GM21515 (cell line): ENCODE measurements at regions not wholly inside any gene's neighbourhood (a gene's known extent, or its start where the extent isn't known, plus 50 kb on each side); places are given as distances from the start of the nearest gene placed in this dataset.

Experiments used
- ATAC-seq: cut with Tn5 transposase; IDR thresholded peaks from one replicate; pipeline ENCODE4 v1.9.1; 2021; ENCODE audit not compliant: unreplicated experiment

GRCh38 chr4:59983852-59984251, 1216.3 kb upstream of the ADGRL3 start:
- no peak for ATAC-seq

DNA sequence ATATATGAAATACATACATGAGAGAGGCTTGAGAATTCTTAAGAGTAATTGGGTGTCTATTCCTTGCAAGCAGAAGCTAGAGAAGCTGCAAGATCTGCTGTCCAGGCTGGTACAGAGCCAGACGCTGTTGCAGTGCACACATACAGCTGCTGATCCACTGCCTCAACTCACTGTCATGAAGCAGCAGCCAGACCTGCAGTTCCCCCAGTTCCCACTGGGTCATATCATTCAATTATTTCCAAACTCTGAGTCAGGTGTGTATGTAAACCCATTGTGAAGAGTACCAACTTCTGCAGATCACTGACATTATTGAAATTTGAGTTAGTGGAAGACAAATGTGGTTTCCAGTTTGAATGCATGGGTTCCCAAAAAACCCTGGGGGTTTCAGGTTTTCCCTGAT, 1212.8 kb upstream of the ADGRL3 start:
- ATAC-seq, result no peak

DNA sequence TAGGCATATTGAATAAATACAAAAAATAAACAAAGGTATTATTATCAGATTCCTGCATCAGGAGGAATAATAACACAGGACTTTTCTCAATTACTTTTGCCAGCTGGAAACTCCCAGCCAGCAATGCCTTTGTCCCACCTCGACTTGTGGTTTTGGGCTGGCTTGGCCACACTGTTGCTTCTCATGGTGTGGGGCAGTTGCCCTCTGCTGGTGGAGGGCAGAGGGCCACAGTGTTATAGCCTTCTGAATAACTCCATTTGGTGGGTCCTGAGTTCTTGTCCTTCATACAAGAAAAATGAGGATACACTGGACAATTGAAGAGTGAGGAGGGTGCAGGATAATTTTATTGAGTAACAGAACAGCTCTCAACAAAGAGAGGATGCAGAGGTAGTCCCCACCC, 1206.0 kb upstream of the ADGRL3 start:
- ATAC-seq, result no peak

GRCh38 chr4:60002603-60003337, 1197.4 kb upstream of the ADGRL3 start:
- no peak for ATAC-seq

DNA sequence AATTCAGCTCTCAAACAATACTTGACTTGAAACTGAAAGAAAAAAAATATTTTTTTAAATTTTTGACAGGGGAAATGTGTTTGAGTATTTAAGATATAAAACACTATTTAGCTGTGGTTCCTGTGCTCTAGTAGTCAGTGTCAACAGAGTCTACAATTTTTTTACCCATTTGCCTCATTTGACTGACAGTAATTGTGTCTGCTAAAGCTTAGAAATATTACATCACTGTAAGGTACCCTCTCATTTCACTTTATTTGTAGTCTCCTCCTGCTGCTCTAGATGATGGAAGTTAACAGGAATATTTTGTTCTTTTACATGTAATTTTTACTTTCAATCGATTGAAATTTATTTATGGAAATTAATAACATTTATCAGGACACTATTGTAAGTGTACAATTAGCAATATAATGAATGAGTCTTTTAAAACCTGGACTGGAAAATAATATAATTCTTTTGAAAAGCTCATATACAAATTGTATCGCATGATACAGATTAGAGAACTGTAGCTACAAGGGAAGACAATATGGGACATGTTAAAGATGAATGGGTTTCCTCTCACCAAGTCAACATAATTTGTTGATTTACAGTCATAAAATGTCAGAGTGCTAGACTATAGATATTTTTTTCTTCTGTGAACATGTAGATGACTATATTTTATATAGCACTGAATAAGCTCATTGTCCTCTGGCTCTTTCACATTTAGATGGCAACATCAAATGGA, 1186.5 kb upstream of the ADGRL3 start:
- no peak for ATAC-seq

- ATAC-seq, result no peak
Measured at GRCh38 chr4:60016971-60017370, 1183.2 kb upstream of the ADGRL3 start.

DNA sequence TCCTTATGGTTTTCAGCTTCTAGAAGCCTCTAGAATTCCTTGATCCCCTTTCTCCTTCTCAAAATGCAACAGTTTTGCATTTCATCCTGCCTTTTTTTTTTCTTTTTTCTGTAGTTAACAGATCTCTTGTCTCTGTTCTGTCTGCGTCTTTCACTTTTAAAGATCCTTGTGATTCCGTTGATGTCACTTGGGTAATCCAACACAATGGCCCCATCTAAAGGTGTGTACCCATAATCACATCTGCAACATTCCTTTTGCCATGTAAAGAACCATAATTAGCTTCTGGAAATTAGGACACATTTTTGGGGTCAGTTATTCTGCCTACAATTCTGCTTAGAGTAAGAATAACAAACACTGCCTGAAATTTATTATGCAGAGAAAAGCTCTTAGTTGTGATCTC, 1180.9 kb upstream of the ADGRL3 start:
- no peak for ATAC-seq

GRCh38 chr4:60019946-60020345, 1180.2 kb upstream of the ADGRL3 start:
- no peak for ATAC-seq

DNA sequence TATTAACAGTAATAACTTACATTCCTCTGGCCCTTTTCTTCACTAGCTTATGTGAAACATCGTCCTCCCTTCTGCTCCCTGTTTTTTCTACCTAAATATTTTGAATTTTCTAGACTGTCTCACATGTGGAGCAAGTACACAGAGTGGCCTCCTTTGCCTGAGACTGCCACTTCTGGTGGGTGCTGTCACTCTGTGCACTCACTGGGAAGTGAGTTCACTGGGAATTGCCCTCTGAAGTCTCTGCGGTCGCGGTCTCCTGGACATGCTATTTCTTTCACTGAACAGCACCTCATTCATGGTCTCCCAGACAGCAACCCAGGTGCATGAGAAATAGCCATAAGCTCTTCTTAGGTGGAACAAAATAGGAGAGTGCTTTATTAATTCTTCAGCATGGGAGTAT, 1179.7 kb upstream of the ADGRL3 start:
- no peak for ATAC-seq

DNA sequence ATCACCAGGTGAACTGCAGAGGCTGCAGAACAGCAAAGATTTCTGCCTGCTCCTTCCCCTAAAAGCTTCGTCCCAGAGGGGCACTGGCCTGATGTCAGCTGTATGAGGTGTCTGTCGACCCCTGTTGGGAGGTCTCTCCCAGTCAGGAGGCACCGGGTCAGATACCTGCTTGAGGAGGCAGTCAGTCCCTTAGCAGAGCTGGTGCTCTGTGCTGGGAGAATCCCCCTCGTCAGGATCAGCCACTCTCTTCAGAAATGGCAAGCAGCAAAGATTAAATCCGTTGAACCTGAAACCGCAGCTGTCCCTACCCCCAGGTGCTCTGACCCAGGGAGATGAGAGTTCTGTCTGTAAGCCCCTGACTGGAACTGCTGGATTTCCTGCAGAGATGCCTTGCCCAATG, 1166.3 kb upstream of the ADGRL3 start:
- ATAC-seq, result no peak

GRCh38 chr4:60034361-60034760, 1165.8 kb upstream of the ADGRL3 start:
- no peak for ATAC-seq

DNA sequence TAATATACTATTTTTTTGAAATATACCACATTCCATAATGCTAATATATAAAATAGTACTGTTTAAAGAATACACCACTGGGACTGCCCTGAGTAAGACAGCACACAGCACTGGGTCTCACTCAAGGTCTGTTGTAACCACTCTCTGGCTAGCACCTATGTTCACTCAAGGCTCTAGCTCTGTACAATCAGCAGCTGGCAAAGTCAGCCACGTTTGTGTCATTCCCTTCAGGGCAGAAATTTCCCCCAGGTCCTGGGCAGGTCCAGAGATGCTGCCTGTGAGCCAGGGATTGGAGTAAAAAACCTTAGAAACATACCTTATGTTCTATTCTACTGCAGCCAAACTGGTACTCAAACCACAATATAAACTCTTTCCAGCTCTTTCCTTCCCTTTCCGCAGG, 1160.2 kb upstream of the ADGRL3 start:
- no peak for ATAC-seq

DNA sequence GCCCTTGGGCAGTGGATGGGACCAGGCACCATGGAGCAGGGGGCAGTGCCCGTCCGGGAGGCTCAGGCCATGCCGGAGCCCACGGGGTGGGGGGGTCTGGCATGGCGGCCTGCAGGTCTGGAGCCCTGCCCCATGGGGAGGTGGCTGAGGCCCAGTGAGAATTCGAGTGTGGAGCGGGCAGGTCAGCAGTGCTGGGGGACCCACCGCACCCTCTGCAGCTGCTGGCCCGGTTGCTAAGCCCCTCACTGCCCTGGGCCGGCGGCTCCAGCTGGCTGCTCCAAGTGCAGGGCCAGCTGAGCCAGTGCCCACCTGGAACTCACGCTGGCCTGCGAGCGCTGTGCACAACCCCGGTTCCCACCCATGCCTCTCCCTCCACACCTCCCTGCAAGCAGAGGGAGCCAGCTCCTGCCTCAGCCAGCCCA, 1157.9 kb upstream of the ADGRL3 start:
- no peak for ATAC-seq

DNA sequence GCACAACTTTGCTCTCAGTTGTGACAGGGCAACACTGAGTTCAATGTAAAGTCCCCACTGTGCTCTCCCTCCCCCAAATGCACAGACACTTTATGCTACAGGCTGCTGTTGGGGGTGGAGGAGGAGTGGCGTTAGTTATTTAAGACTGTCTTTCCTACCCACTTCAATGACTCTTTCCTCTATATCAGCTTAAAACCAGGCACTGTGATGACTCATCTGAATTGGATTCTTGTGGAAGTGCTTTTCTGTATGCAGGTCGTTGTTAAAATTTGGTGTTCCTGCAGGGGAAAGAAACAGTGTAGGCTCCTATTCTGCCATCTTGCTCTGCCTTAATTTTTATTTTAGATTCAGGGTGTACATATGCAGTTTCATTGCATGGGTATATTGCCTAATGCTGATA, 1157.2 kb upstream of the ADGRL3 start:
- ATAC-seq, result no peak

- ATAC-seq, result no peak
Measured at GRCh38 chr4:60078984-60079383, 1121.1 kb upstream of the ADGRL3 start.

DNA sequence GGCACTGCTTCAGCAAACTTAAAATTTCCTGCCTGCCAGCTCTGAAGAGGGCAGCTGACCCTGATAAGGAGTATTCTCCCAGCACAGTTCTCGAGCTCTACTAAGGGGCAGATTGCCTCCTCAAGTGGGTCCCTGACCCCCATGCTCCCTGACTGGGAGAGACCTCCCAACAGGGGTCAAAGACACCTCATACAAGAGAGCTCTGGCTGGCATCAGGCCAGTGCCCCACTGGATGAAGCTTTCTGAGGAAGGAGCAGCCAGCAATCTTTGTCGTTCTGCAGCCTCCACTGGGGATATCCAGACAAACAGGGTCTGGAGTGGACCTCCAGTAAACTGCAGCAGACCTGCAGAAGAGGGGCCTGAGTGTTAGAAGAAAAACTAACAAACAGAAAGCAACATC, 1118.3 kb upstream of the ADGRL3 start:
- ATAC-seq, result no peak

DNA sequence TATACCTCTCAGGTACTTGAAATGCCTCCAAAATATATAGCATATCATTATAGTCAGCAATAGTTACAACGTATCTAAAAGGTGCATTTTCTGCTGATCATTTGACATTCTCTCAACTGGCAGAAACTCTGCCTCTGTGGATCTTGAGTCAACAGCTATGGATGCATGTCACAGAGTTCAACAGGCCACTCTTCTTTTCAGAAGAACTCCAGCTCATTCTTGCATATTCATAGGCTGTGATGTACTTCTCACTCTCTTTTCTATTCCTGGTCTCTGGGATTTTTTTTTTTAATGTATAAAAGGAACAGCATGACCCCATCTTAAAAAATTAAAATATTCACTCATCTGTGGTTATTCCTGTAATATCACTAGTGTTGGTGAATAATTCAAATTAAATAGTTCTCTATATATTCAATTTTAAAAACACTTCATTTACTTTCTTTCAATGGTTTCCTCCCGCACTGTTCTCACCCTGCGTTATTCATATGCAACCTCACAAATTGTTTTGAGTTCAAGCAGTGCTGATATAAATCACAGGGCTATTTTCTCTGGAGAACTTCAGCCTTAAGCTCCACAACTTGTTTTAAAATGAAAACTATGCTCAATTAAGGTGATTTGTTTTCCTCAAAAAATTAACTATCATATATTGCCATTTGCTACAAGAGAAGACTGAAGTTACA, 1111.2 kb upstream of the ADGRL3 start:
- no peak for ATAC-seq

DNA sequence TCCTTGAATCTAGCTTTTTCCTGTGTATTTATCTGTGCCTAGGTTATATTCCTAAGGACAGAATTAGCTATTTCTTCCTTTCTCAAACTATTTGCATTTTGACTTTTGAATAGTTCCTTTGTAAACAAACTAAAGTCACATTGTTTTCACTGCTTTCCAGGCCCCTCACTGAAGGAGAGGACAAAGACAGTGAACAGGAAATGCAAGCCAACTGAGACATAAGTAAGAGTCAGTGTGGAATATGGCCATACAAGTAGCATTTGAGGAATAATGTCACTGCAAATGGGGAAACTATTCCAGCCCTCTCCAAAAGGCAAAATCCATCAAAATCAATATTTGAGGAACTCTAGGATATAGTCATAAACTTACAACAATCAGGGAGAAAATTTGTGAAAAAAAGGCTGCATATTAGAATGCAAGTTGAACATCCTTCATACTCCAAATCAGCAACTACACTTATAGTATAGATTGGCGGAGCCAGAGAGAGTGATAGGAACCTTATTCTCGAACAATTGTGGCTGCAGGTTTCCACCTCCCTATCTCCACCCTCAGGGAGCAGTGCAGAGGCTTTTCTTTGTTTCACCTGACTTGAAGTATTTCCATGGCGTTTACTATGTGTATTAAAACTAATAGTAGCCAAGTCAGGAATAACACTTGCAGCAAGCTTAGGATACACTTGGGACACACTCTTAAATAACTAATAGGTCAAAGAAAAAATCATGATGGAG, 1110.4 kb upstream of the ADGRL3 start:
- no peak for ATAC-seq

GRCh38 chr4:60096676-60097075, 1103.5 kb upstream of the ADGRL3 start:
- no peak for ATAC-seq

DNA sequence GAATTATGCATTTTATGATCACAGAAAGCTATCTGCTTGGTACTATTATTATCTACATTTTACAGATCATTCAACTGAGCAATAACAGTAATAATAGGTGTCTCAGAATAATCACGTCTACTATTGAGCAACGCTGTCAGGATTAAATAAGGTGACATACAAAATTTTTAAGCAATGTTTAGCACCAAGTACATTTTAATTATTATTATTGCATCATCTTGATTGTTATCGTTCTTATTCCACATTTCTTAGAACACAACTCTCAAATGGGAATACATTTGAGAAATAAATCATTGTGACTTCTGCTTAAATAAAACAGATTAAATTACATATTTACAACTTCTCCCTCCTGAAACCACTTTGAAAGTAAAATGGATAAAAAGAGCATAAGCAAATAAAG, 1083.5 kb upstream of the ADGRL3 start:
- no peak for ATAC-seq

DNA sequence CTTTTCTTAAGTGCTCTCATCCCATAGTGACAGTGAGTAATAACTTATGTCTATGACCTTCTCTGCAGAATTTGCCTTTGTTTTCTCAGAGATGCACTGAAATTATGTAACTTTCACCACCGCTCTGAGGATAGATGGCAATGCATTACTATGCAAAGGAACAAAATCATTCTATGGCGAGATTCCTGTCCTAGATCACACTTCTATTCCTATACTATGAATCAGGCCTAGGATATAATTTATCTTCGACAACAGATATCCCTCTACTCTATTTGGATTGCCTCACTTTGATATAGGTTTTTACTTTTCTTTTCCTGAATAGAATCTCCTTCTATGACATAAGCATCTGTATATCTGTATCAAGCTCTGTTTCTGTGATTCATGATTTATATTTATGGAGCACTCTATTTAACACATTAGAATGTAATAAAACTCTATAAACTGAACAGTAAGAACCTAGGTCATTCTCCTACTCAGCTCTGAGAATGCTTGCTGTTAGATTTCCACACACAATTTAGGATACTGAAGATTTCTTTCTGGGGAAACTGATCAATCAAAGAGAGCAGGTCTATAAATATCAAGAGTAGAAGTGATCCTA, 1082.3 kb upstream of the ADGRL3 start:
- no peak for ATAC-seq
